ENCODE measurements at regions not wholly inside any gene's neighbourhood (a gene's known extent, or its start where the extent isn't known, plus 50 kb on each side); places are given as distances from the start of the nearest gene placed in this dataset.
"Not testable (repeated sequence)": the region's sequence is repeated elsewhere in the genome, so short reads cannot be mapped to it uniquely, and the experiment has no call there.

DNA sequence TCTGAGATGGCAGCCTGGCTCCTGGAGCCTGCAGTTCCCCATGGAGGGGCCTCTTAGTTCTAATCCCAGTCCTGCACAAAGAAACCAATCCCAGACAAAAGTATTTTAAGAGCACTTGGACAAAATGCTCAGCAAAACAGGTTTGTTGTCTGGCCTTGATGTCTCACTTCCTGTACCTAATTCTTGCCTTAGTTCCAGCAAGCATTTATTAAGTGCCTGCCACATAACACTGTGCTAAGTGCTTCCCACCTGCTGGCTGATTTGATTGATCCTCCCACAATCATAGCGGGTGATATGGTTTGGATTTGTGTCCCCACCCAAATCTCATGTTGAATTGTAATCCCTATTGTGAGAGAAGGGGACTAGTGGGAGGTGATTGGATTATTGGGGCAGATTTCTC is 65.7 kb upstream of the HABP2 start:
- H3K4me3 ChIP-seq (ENCODE audit: low read depth, low read length), result no peak overlapping the region
- DNase-seq (ENCODE audit: low read depth, low spot score), result no peak
- in situ Hi-C loops (cut with HindIII; ENCODE audit: low sequenced_read_pairs), result no loop called here
- TF ChIP-seq, protein P1, sequence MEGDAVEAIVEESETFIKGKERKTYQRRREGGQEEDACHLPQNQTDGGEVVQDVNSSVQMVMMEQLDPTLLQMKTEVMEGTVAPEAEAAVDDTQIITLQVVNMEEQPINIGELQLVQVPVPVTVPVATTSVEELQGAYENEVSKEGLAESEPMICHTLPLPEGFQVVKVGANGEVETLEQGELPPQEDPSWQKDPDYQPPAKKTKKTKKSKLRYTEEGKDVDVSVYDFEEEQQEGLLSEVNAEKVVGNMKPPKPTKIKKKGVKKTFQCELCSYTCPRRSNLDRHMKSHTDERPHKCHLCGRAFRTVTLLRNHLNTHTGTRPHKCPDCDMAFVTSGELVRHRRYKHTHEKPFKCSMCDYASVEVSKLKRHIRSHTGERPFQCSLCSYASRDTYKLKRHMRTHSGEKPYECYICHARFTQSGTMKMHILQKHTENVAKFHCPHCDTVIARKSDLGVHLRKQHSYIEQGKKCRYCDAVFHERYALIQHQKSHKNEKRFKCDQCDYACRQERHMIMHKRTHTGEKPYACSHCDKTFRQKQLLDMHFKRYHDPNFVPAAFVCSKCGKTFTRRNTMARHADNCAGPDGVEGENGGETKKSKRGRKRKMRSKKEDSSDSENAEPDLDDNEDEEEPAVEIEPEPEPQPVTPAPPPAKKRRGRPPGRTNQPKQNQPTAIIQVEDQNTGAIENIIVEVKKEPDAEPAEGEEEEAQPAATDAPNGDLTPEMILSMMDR (IDR thresholded peaks at IDR 0.05; ENCODE audit: low read depth, low read length), result no peak

DNA sequence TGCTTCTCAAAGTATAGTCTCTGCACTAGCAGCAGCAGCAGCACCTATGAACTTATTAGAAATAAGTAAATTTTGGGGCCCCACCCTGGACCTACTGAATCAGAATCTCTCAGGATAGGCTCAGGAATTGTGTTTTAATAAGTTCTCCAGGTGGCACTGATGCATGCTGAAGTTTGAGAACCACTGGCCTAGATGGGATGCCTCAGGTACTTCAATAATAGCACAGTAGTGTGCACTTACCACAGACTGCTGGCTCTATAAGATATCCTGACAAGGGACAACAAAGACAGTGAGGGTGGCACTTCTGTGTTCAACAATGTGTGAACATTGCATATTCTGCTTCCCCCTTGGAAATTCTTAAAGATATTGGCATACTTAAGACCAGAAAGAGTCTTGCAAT is 64.7 kb upstream of the HABP2 start:
- DNase-seq (ENCODE audit: low read depth, low spot score), result no peak
- in situ Hi-C loops (cut with HindIII; ENCODE audit: low sequenced_read_pairs), result no loop called here
- TF ChIP-seq, protein P1 (IDR thresholded peaks at IDR 0.05; ENCODE audit: low read depth, low read length), result no peak
- no peak overlapping the region for H3K4me3 ChIP-seq (ENCODE audit: low read depth, low read length)

DNA sequence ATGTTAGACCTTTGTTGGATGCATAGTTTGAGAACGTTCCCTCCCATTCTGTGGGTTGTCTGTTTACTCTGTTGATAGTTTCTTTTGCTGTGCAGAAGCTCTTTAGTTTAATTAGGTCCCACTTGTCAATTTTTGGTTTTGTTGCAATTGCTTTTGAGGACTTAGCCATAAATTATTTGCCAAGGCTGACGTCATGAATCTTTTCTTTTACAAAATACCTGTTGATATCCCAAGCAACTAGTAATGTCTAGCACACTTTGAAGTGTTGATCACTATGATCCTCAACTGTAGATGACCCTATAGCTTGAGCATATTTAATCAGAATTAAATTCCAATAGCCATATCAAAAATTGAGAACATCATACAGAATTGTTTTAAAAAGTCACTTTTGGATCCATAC is 63.3 kb upstream of the HABP2 start:
- H3K4me3 ChIP-seq (ENCODE audit: low read depth, low read length); in situ Hi-C loops (cut with HindIII; ENCODE audit: low sequenced_read_pairs); DNase-seq (ENCODE audit: low read depth, low spot score): not testable (repeated sequence)

DNA sequence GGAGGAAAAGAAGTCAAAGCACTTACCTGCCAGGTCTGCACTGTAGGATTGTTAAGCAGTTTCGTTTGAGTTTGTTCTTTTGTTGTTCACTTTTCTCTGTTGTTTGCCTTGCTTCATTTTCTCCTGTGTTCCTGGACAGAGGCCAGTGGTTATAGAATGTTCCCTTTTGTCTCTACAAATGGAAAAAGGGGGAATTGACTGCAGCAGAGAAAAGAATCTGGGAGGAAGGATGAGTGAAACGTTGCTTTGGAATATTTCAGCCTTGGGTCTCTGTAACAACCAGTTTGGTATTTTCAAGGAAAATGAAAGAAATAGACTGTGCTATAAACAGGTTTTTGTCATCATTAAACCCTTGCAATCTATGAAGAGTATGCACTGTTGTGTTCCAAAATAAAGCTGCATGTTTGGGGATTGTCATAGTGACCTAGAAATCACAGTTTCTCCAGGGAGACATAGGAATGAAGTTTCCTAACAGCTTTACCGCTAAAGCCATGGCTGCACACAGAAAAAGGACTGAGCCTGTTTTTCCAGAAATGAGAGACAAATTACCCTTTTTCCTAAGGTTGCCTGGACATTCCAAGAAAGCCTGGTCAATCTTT is 60.8 kb upstream of the HABP2 start:
- no peak for DNase-seq (ENCODE audit: low read depth, low spot score)
- in situ Hi-C loops (cut with HindIII; ENCODE audit: low sequenced_read_pairs), result no loop called here
- TF ChIP-seq, protein P1 (IDR thresholded peaks at IDR 0.05; ENCODE audit: low read depth, low read length), result no peak
- H3K4me3 ChIP-seq (ENCODE audit: low read depth, low read length), result no peak overlapping the region

DNA sequence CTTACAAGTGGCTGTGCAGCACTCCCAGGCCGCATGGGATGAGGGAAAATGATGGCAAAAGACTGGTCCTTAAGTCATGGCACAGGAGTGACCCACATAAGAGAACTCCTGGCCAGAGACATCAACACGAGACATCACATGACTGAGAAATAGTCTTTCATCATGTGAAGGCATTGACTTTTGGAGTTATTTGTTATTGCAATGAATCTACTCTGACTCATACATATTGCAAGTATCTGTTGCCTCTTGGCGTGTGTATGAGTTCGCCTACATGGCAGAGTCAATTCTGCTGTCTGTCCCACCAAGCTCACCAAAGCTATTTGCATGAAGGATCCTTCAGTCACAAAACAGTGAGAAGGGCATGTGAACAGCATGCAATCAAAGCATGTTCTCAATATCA is 59.7 kb upstream of the HABP2 start:
- in situ Hi-C loops (cut with HindIII; ENCODE audit: low sequenced_read_pairs), result no loop called here
- H3K4me3 ChIP-seq (ENCODE audit: low read depth, low read length), result no peak overlapping the region
- DNase-seq (ENCODE audit: low read depth, low spot score), result no peak
- TF ChIP-seq, protein P1 (IDR thresholded peaks at IDR 0.05; ENCODE audit: low read depth, low read length), result no peak

DNA sequence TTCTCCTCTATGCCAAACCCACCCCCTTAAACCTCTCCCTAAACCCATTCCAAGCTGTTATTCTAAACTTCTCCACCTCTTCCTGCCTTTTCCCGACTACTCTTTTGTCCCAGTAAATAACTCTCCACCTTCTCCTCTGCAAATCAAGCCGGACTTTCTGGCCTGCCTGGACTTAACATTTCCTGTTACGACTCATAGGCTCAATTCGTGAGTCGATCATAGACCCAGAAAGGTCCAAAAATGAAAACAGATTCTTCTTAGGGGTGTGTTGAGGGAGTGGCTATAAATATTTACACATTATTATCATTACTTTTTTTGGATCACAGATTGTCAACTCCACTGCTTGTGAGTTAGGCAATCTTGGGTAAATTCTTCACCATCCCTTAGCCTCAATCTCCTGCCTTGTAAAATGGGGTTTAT is 59.0 kb upstream of the HABP2 start:
- no peak for DNase-seq (ENCODE audit: low read depth, low spot score)
- TF ChIP-seq, protein P1 (IDR thresholded peaks at IDR 0.05; ENCODE audit: low read depth, low read length), result no peak
- H3K4me3 ChIP-seq (ENCODE audit: low read depth, low read length), result no peak overlapping the region
- in situ Hi-C loops (cut with HindIII; ENCODE audit: low sequenced_read_pairs), result no loop called here

DNA sequence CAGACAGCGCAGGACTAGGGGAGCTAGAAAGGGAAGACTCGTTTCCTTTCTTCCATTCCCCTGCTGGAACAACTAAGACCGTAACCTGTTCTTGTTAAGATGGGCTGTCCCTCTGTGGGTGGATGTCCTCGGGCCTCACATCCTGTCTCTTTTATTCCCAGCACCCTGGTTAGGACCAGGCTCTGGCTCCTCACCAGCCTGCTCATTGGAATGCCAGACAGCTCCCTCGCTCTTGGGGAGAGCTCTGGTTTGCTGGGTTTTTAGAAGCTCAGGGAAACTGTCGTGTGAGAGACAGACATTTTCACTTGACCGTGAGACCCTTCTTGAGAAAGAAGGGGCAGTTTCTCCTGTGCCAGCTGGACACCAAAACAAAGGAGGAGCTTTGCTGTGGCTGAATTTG is 58.1 kb upstream of the HABP2 start:
- in situ Hi-C loops (cut with HindIII; ENCODE audit: low sequenced_read_pairs), result no loop called here
- no peak for DNase-seq (ENCODE audit: low read depth, low spot score)
- TF ChIP-seq, protein P1 (IDR thresholded peaks at IDR 0.05; ENCODE audit: low read depth, low read length), result no peak
- no peak overlapping the region for H3K4me3 ChIP-seq (ENCODE audit: low read depth, low read length)

Measured in astrocyte of the spinal cord (primary cell).